DOHH2 (cell line): ENCODE measurements at regions not wholly inside any gene's neighbourhood (a gene's known extent, or its start where the extent isn't known, plus 50 kb on each side); places are given as distances from the start of the nearest gene placed in this dataset.

ENCODE experiments used
- CTCF ChIP-seq: fragments of 200-600 bp; sonication (generic); IDR thresholded peaks from one replicate; pipeline ENCODE4 v1.5.1; 2014; ENCODE audit warnings: antibody characterized with exemption, mild to moderate bottlenecking, low read depth, low read length; ENCODE audit not compliant: poor library complexity, severe bottlenecking
- EZH2phosphoT487 ChIP-seq: fragments of 200-600 bp; sonication (generic); IDR thresholded peaks from 2 replicates; pipeline ENCODE4 v1.6.1; 2017; ENCODE audit warnings: borderline replicate concordance, mild to moderate bottlenecking, antibody characterized with exemption, low read length, moderate library complexity, mixed read lengths

GRCh38 chr14:98543074-98543473 lies 728.9 kb downstream of the BCL11B start:
- TF ChIP-seq CTCF (no peak), EZH2phosphoT487 (no peak)
